Glomerular visceral epithelial cell (primary cell): ENCODE measurements at regions not wholly inside any gene's neighbourhood (a gene's known extent, or its start where the extent isn't known, plus 50 kb on each side); places are given as distances from the start of the nearest gene placed in this dataset.

Experiments
- DNase-seq: peaks from one replicate; pipeline ENCODE4 v3.0.0-alpha.2; 2016; ENCODE audit errors: extremely low spot score

DNA sequence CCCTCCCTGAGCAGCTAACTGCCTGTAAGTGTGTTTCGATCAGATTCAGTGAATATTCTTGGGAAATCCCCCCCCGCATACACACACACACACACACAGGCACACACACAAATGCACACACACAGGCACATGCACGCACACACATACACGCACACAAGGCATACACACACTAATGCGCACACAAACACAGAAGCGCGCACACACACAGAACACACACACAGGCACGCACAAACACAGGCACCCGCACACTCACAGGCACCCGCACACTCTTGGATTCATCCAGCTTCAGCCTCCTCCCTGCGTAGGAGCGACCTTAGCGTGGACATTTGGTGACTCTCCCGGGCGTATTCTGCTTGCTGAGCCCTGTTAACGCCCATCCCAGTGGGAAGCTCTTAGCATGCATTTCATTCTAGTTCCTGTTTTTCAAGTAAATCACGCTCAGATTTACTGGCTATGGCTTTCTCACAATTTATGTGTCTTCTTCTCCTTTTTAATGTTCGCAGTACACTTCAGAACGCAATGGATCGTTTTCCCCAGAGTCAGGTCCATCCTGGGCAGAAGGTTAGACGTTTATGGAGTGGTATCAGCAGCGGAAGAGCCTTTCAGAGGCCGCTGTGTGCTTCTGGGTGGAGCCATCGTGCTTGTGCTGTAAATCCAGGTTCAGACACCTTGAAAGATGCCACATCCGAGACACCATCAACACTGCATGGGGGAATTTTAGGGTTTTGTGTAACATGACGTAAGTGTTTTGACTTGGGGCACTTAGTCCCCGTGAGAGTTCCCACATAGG lies 656.6 kb downstream of the GALR1 start:
- DNase-seq: no peak

DNA sequence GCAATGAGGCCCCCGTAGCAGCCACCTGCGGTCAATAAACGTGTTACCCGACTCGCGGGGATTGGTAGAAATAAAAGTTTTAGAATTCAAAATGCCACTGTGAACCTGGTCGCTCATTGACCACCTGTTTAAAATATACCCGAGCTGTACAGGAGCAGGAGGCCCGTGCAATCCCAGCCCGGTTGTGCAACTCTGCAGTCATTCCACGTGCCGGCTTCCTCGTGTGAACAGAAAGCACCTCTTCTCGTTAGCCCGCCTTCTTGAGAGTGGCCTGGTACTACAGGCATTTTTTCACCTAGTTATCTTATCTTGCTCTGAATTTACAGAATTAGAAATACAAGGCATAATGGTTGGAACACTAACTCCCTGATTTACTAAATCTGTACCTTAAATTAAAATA lies 660.7 kb downstream of the GALR1 start:
- DNase-seq: no peak

DNA sequence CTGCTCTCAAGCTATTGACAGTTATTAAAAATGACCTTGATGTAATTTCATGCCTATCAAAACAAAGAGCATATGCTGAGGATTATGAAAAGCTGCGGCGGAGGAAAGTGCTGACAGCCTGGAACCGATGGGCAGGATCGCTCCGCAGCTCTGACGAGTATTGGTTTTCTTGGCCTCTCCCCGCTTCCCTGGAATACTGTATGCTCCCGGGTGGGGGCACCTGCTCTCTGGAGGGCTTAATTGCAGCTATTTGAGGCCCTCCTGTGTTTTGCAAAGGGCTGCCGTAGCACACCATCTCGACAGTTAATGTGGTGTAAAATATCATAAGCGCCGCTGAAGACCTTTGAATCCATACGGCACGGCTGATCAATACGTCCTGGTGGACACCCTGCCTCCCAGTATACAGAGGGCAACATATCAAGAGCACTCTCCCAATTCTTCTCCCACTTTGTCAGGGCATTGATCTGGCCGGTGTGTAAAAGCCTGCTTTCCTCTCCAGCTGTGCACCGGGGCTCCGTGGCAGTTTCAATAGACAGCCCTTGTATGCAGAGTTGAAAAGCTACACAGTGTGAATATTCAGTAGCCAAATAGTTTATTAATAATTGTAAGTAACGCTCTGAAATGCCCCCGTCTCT lies 662.4 kb downstream of the GALR1 start:
- DNase-seq: no peak

DNA sequence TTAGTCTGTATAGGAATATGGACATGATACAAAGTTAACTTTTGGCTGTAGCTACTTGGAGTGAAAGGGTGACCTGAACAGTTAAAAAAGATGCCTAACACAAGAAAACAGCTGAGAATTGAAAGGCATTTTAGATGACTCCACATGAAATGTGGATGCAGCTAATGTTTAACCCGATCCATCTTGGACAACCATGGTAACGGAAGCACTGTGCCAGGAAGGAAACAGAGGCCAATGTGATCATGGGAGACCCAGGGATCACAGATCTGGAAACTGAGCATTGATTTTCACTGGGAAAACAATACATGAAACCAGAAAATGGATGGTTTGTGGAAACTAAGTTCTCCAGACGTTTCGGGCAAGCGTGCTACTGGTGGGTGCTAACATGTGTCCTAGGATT lies 669.1 kb downstream of the GALR1 start:
- DNase-seq: no peak

DNA sequence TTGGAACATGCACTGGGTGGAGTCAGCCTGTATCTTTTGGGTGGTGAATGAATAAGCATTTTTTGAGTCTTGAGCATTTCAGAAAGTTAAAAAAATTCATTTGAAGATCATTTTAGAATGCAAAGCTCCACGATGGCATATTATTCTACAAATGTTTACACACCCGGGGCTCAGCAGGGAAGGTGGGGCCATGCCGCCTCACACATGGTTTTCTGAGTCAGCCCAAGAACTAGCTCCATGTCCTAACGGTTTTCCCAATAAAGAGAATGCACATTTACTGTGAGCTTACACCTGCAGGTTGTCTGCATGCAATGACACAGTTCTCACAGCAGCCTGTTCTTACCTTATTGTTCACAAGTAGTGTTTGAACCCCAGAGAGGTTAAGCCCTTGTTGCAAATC lies 670.3 kb downstream of the GALR1 start:
- DNase-seq: no peak

DNA sequence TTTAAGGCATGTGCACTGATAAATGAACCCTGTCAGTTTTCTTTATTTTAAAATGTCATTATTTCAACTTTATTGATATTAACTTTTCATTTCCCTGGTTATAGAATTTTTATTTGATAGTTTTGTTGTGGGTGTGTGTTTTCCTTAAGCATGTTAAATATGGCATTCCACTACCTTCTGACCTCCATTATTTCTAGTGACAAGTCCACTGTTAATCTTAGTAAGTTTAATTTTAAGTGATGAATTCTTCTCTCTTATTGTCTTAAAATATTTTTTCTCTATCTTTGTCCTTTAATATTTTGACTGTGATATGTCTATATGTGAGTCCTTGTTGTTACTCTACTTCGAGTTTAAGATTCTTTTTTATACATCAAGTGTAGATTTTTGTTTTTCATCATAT lies 685.7 kb downstream of the GALR1 start:
- no peak for DNase-seq

DNA sequence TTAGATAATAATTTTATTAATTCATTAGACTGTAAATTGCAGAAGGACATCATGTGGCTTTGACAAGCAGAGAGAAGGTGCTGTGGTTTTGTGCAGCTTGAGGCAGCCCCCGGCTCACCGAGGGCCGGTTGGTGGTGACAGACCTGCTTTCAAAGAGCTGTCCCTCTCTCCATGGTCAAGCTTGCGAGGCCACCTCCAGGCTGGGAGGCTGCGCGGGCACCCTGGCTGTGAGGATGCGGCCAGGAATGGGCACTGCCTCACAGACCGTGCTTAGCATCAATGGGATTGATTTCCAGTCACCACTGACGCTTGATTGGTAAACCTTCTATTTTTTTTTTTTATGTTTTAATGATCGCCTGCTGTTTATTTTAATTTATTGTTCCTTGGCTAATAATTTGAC lies 690.9 kb downstream of the GALR1 start:
- no peak for DNase-seq

DNA sequence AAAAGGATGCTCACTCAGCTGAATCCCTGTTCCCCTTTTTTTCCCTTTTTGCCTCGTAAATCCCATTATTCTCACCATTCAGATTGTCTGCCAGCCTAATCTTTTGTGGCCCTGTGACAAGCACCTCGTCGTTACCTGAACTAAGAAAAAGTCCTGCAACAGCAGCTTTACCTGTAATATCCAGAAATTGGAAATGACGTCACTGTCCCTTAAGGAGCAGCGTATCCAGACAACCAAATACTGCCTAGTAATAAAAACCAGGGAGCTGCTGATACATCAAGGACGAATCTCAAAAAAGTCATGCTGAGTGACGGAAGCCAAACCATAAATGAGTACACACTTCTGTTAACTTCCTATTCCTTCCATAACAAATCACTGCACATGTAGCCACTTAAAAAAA lies 694.9 kb downstream of the GALR1 start:
- DNase-seq: no peak

DNA sequence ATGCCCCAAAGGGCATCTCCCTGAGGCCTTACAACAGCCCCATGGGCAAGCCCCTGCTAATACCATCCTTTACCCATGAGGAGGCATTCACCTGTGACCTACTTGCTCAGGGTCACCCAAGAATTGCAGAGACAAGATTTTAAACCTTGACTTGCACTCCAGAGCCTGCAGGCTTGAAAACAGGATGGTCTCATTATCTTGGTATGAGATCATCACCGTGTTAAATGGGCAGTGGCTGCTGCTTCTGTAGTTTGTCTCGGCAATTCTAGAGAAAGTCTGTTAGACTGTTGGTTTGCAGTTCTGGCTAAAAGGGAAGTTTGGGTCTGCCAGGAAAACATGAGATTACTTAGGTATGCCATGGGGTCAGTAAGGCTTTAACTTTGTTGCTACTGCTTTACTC lies 698.9 kb downstream of the GALR1 start:
- DNase-seq: no peak

DNA sequence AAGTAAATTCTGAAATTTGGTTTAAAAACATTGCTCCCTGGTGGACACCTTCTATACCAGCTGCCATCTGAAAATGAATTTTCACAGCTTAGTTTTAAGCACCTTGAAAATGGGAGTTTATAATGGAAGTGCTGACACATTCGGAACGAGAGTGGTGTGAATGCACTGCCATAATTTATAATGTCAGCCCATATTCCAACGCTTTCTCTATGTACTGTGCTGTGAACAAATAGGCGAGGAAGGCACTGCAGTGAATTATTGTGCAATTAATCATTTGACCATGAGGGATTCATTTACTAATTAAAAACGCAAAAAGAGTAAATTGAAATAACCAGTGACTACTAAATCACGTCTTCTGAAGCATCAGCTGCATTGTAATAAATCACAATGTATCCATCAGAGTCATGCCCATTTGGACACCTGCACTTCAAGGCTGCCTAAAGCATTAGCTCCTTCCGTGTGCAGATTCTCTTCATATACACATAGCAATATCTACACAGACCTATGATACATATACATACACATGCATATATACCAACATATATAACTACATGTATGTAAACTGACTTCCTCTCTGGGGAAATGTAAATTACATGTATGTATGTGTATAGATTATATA lies 699.8 kb downstream of the GALR1 start:
- no peak for DNase-seq

DNA sequence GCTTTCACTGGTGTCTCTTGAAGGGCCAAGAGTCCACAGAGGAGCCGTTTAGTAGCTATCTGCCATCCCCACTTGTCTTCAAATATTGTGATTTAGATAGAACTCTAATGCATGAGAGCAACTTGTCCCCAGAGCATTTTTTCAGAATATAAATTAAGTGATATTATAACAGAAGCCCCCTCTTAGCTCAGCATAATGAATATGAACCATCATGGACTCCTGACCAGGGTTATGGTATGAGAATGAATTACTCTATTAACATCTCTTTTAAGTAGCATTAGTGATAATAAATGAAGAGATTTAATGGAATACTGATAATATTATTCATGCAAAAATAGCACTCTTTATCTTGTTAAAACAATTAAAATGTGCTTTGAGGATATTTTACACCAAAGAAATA lies 709.6 kb downstream of the GALR1 start:
- no peak for DNase-seq

DNA sequence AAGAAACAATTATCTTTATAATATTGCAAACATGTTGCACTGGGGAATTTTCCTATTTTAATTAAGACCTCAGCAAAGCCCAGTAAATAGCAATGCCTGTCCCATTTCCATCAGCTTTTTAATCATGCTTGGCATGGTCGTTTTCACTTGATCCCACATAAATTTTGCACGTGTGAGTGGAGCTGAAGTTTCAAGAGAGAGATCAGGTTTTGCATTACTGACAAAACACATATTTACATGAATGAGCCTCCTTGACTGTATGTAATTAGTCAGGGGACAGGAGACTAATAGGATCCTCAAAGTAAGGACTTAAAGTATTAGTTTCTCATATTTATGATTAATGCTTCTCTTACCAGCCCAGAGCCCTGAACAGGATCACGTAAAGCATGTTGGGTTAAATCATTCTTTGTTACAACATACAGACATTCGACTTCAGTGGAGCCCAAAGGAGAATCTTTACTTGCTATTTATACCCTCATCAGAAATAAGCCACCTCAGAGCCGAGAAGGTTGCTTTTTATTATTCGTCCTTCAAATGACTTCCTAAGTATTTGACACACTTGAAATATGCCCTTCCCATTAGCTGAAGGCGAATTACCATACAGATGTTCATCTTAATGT lies 711.3 kb downstream of the GALR1 start:
- DNase-seq: no peak

DNA sequence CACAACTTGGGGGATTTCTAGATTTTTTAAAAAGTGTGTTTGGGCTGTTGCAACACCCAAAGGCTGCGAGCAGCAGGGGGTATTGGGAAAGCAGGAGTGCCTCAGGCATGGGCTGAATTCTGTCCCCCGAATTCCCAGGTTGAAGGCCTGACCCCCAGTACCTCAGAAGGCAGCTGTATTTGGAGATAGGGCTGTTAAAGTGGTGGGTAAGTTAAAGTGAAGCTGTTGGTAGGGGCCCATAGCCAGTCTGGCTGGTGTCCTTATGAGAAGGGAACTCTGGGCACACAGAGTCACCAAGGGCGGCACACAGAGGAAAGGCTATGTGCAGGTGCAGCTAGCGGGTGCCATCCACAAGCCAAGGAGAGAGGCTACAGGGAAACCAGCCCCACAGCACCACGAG lies 717.4 kb downstream of the GALR1 start:
- no peak for DNase-seq

DNA sequence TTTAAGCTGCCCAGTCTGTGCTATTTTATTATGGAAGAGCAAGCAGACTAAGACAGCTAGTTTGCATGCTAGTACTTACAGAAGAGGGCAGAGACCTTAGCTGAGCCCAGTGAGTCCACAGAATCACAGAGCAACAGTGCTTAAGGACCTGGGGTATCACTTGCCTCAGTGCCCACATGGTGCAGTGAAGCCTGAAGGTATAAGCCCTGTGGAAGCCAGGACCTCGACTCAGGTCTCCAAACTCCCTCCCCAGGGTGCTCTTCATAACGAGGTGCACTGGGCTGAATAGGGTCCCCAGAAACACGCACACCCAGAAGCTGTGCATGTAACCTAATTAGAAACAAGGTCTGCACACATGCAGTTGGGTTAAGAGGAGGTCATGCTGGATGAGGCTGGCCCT lies 718.1 kb downstream of the GALR1 start:
- DNase-seq: no peak

DNA sequence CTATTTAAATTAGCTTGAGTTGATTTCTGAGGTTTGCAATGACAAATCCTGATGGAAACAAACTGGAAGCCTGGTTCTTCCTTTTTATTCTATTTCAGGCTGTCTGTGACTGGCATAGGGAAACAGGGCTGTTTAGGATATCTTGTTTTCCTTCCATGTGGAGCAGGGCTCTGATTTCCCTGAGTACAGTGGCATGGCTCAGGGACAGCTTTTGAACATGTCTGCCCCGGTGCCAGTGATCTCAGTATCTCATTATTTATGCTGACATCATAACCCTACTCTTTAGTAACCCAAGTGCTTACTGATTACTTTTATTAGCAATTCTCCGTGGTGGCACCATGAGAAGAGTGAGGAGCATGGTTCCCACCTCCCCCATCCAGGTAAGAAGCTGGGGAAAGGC lies 720.3 kb downstream of the GALR1 start:
- DNase-seq: no peak

DNA sequence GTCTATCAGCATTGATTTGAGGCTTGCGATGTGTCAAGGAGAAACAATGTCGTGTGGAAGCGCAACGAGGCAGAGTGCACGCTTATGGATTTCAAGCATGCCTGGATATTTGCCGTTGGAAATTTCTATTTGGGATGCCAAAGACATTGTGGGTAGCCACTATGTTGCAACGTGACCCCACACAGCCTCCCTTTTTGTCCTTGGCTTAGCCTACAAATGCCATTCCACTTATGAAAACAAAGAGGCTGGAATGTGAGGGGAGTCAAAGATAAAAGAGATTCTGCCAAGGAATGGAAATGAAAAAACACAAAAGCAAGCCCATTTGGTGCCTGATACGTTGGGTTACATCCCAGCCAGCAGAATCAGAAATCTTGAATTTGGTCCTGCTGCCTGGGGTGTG lies 721.2 kb downstream of the GALR1 start:
- DNase-seq: no peak

DNA sequence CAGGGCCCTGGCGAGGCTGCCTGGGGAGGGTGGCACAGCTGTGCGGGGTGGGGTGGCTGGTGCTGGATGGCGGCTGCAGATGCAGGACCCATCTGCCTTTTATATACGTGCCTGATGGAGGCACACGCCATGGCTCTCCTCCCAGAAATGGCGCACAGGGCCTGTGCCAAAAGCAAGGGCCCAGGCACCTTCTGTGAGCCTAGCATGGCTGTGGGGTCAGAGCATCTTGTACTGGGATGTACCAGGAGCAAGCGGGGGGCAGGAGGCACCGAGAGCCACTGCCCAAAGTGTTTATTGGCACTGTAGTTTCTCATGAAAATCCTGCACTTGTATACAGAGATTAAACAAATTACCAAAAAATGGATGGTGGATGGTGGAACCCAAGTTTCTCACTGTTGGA lies 724.1 kb downstream of the GALR1 start:
- DNase-seq: no peak

DNA sequence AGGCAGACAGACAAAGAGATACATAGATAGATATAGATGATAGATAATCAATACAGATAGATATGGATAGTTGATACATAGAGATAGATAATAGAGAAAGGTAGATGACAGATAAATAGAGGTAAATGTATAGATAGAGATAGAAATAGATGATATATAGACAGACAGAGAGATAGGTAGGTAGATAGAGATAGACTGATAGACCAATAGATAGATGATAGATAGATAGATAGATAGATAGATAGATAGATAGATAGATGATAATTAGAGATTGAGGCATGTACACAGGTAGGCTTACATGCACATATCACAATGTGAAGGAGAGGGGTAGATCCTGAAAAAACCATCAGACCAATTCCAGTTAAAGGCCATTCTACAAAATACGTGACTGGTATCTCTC lies 724.7 kb downstream of the GALR1 start:
- no peak for DNase-seq

DNA sequence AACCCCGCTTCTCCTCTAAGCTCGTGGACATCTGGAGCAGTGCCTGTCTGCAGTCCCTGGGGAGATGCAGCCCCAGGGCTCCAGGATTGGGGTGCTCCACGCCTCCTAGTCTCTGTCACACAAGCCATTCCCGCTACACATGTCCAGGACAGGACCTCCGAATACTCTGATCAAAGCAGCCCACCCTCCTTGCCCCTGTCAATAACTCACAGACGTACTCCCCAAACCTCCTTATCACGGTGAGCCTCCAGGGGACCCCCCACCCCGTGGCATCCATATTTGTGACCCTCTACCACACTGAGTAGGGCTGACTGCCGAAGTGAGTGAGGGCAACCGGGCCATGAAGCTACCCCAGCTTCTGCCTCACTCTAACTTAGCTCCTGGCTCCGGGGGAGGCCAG lies 727.7 kb downstream of the GALR1 start:
- no peak for DNase-seq

DNA sequence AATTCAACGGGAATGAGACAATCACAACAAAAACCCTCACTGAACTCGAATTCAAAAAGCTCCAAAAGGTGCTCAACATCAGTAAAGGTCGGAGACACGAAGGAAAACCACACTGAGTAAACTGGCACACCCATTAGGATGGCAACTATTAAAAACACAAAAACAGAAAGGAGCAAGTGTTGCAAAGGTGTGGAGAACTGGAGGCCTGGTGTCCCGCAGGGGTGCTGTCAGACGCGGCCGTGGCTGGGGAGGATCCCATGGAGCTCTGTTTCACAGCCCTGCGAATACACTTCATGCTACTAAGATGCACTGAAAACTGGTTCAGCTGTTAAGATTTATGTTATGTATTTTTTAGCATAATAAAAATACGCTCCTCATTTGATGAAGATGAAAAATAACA lies 730.6 kb downstream of the GALR1 start:
- no peak for DNase-seq

DNA sequence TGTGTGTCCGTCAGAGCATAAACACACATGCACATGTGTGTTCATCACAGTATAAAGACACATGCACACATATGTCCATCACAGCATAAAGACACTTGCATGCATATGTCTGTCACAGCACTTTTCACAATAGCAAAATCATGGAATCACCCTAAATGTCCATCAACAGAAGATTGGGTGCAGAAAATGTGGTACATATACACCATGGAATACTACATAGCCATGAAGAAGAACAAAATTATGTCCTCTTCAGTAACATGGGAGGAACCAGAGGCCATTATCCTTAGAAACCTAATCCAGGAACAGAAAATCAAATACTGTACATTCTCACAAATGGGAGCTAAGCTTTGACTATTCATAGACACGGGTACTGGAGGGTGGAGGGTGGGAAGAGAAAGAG lies 732.2 kb downstream of the GALR1 start:
- no peak for DNase-seq

DNA sequence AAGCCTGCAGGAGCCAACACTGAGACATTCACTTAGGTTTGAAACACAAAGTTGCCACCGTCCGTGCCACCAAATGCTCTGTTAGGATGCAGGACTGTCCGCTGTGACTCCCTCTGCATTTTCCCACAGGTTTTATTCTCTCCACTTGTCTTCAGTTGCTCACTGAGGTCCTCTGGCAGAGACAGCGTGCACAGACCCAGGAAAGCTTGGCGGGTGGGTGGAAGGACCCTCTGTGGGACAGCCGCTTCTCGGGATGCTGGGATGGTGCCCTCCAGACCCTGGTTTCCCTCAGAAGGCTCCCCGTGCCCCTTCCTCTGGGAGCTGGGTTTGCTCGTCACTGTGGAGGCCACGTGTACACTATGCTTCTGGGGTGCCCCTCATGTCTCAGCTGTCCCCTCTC lies 733.6 kb downstream of the GALR1 start:
- no peak for DNase-seq

DNA sequence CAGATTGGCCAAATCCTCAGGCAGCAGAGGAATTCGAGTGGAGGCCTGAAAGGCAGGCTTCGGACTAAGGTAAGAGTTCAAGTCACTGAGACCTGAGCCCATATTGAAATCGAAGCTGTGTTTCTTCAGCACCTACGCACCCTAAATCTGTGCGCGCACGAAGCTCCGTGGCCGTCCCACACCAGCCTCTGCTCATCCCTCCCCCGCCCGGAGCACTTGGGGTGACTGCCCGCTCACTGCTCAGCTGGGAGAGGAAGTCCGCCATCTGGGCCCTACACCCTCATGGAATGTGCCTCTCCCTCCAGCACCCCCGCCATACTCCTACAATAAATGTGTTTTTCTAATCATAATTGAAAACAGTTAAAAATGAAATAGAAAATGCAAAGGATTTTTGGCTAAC lies 734.5 kb downstream of the GALR1 start:
- no peak for DNase-seq
